ENCODE measurements at regions not wholly inside any gene's neighbourhood (a gene's known extent, or its start where the extent isn't known, plus 50 kb on each side); places are given as distances from the start of the nearest gene placed in this dataset.
"Not testable (repeated sequence)": the region's sequence is repeated elsewhere in the genome, so short reads cannot be mapped to it uniquely, and the experiment has no call there.

- DNase-seq; H3K4me1 ChIP-seq (ENCODE audit: control extremely low read depth in 1 of 4, control insufficient read depth in 4 of 4, insufficient read depth in 4 of 4, low read length in 3 of 4); H3K27me3 ChIP-seq (replicated peaks in 2 of 5; ENCODE audit: control insufficient read depth in 4 of 5, insufficient read depth in 5 of 5, low read length in 4 of 5); POLR2A ChIA-PET; H3K9me3 ChIP-seq (ENCODE audit: control extremely low read depth in 1 of 5, control insufficient read depth in 4 of 5, insufficient read depth in 2 of 5, low read depth in 1 of 5, low read length in 4 of 5); H3K4me3 ChIP-seq (ENCODE audit: control insufficient read depth in 1 of 7, extremely low read depth in 1 of 7, insufficient read depth in 4 of 7, low read depth in 2 of 7, low read length in 6 of 7); H3K36me3 ChIP-seq (ENCODE audit: control insufficient read depth in 4 of 4, insufficient read depth in 4 of 4, low read length in 3 of 4); H3K27ac ChIP-seq (ENCODE audit: insufficient read depth in 1 of 2, low read depth in 1 of 2, low read length in 2 of 2, poor library complexity in 1 of 2, severe bottlenecking in 2 of 2): not testable (repeated sequence)
- CTCF ChIA-PET: interaction anchor here (0.6 kb wide), 1 partner anchor 429 kb away, joined by 3 read pairs; no protein-coding TSS in a partner anchor
- no CpG with 5 or more reads among the region's 2 CpGs for WGBS (ENCODE audit: insufficient coverage)
Observed at GRCh38 chr2:16182311-16182815, 242.0 kb downstream of the MYCN start.

- H3K9me3 ChIP-seq (ENCODE audit: control extremely low read depth in 1 of 5, control insufficient read depth in 4 of 5, insufficient read depth in 2 of 5, low read depth in 1 of 5, low read length in 4 of 5): no peaks in the 10 kb centered on the region
- ChIA-PET POLR2A (no interaction called here), CTCF (no interaction called here)
- H3K27ac ChIP-seq (ENCODE audit: insufficient read depth in 1 of 2, low read depth in 1 of 2, low read length in 2 of 2, poor library complexity in 1 of 2, severe bottlenecking in 2 of 2): no peak overlapping the region
- H3K36me3 ChIP-seq (ENCODE audit: control insufficient read depth in 4 of 4, insufficient read depth in 4 of 4, low read length in 3 of 4): no peaks in the 10 kb centered on the region
- H3K4me3 ChIP-seq (ENCODE audit: control insufficient read depth in 1 of 7, extremely low read depth in 1 of 7, insufficient read depth in 4 of 7, low read depth in 2 of 7, low read length in 6 of 7): no peak overlapping the region
- over 99% methylated on average over 8 of the region's 8 CpGs for WGBS (ENCODE audit: insufficient coverage)
- no peaks in the 10 kb centered on the region for H3K27me3 ChIP-seq (replicated peaks in 2 of 5; ENCODE audit: control insufficient read depth in 4 of 5, insufficient read depth in 5 of 5, low read length in 4 of 5)
- no peak for DNase-seq
- H3K4me1 ChIP-seq (ENCODE audit: control extremely low read depth in 1 of 4, control insufficient read depth in 4 of 4, insufficient read depth in 4 of 4, low read length in 3 of 4): no peaks in the 10 kb centered on the region
Observed at GRCh38 chr2:16181741-16182090, 241.4 kb downstream of the MYCN start.

- POLR2A ChIA-PET: interaction anchor here (0.5 kb wide), 1 partner anchor 86 kb away, joined by 3 read pairs; no protein-coding TSS in a partner anchor
- Histone ChIP-seq H3K9me3 (ENCODE audit: control extremely low read depth in 1 of 5, control insufficient read depth in 4 of 5, insufficient read depth in 2 of 5, low read depth in 1 of 5, low read length in 4 of 5) (no peaks in the 10 kb centered on the region), H3K27me3 (replicated peaks in 2 of 5; ENCODE audit: control insufficient read depth in 4 of 5, insufficient read depth in 5 of 5, low read length in 4 of 5) (no peaks in the 10 kb centered on the region), H3K36me3 (ENCODE audit: control insufficient read depth in 4 of 4, insufficient read depth in 4 of 4, low read length in 3 of 4) (no peaks in the 10 kb centered on the region), H3K27ac (ENCODE audit: insufficient read depth in 1 of 2, low read depth in 1 of 2, low read length in 2 of 2, poor library complexity in 1 of 2, severe bottlenecking in 2 of 2) (no peak overlapping the region), H3K4me1 (ENCODE audit: control extremely low read depth in 1 of 4, control insufficient read depth in 4 of 4, insufficient read depth in 4 of 4, low read length in 3 of 4) (no peaks in the 10 kb centered on the region), H3K4me3 (ENCODE audit: control insufficient read depth in 1 of 7, extremely low read depth in 1 of 7, insufficient read depth in 4 of 7, low read depth in 2 of 7, low read length in 6 of 7) (no peak overlapping the region)
- 93% methylated on average over 12 of the region's 12 CpGs for WGBS (ENCODE audit: insufficient coverage)
- DNase-seq: no peak
- CTCF ChIA-PET: no interaction called here
Observed at GRCh38 chr2:16181062-16181740, 240.9 kb downstream of the MYCN start.

GRCh38 chr2:16180631-16181030 is 240.3 kb downstream of the MYCN start:
- POLR2A ChIA-PET: interaction anchor here (0.5 to 0.6 kb wide), 2 partner anchors 85 to 219 kb away, joined by 3 read pairs; no protein-coding TSS in a partner anchor

GRCh38 chr2:16179701-16180416 is 239.5 kb downstream of the MYCN start:
- CTCF ChIA-PET: interaction anchor here (1.4 kb wide), 1 partner anchor 9 kb away, joined by 3 read pairs; no protein-coding TSS in a partner anchor
- Histone ChIP-seq H3K4me1 (ENCODE audit: control extremely low read depth in 1 of 4, control insufficient read depth in 4 of 4, insufficient read depth in 4 of 4, low read length in 3 of 4) (no peaks in the 10 kb centered on the region), H3K9me3 (ENCODE audit: control extremely low read depth in 1 of 5, control insufficient read depth in 4 of 5, insufficient read depth in 2 of 5, low read depth in 1 of 5, low read length in 4 of 5) (no peaks in the 10 kb centered on the region), H3K36me3 (ENCODE audit: control insufficient read depth in 4 of 4, insufficient read depth in 4 of 4, low read length in 3 of 4) (no peaks in the 10 kb centered on the region), H3K27me3 (replicated peaks in 2 of 5; ENCODE audit: control insufficient read depth in 4 of 5, insufficient read depth in 5 of 5, low read length in 4 of 5) (no peaks in the 10 kb centered on the region), H3K4me3 (ENCODE audit: control insufficient read depth in 1 of 7, extremely low read depth in 1 of 7, insufficient read depth in 4 of 7, low read depth in 2 of 7, low read length in 6 of 7) (no peak overlapping the region), H3K27ac (ENCODE audit: insufficient read depth in 1 of 2, low read depth in 1 of 2, low read length in 2 of 2, poor library complexity in 1 of 2, severe bottlenecking in 2 of 2) (no peak overlapping the region)
- POLR2A ChIA-PET: interaction anchor here (0.6 kb wide), 1 partner anchor 220 kb away, joined by 3 read pairs; no protein-coding TSS in a partner anchor
- DNase-seq: no peak
- WGBS (ENCODE audit: insufficient coverage): 76% methylated on average over 8 of the region's 8 CpGs

More at GRCh38 chr2:16180631-16181030, 240.3 kb downstream of the MYCN start:
- CTCF ChIA-PET: no interaction called here
- H3K4me1 ChIP-seq (ENCODE audit: control extremely low read depth in 1 of 4, control insufficient read depth in 4 of 4, insufficient read depth in 4 of 4, low read length in 3 of 4): no peaks in the 10 kb centered on the region
- WGBS (ENCODE audit: insufficient coverage): 98% methylated on average over 6 of the region's 6 CpGs
- H3K9me3 ChIP-seq (ENCODE audit: control extremely low read depth in 1 of 5, control insufficient read depth in 4 of 5, insufficient read depth in 2 of 5, low read depth in 1 of 5, low read length in 4 of 5): no peaks in the 10 kb centered on the region
- no peak overlapping the region for H3K27ac ChIP-seq (ENCODE audit: insufficient read depth in 1 of 2, low read depth in 1 of 2, low read length in 2 of 2, poor library complexity in 1 of 2, severe bottlenecking in 2 of 2)
- H3K4me3 ChIP-seq (ENCODE audit: control insufficient read depth in 1 of 7, extremely low read depth in 1 of 7, insufficient read depth in 4 of 7, low read depth in 2 of 7, low read length in 6 of 7): no peak overlapping the region
- H3K27me3 ChIP-seq (replicated peaks in 2 of 5; ENCODE audit: control insufficient read depth in 4 of 5, insufficient read depth in 5 of 5, low read length in 4 of 5): no peaks in the 10 kb centered on the region
- H3K36me3 ChIP-seq (ENCODE audit: control insufficient read depth in 4 of 4, insufficient read depth in 4 of 4, low read length in 3 of 4): no peaks in the 10 kb centered on the region
- DNase-seq: no peak

- POLR2A ChIA-PET: interaction anchor here (0.7 kb wide), 1 partner anchor 168 kb away, joined by 5 read pairs; no protein-coding TSS in a partner anchor
- WGBS (ENCODE audit: insufficient coverage): 93% methylated on average over 3 of the region's 7 CpGs
Observed at GRCh38 chr2:16178551-16179130, 238.3 kb downstream of the MYCN start.

More at GRCh38 chr2:16178551-16179130, 238.3 kb downstream of the MYCN start:
- H3K4me3 ChIP-seq (ENCODE audit: control insufficient read depth in 1 of 7, extremely low read depth in 1 of 7, insufficient read depth in 4 of 7, low read depth in 2 of 7, low read length in 6 of 7): no peak overlapping the region
- H3K27me3 ChIP-seq (replicated peaks in 2 of 5; ENCODE audit: control insufficient read depth in 4 of 5, insufficient read depth in 5 of 5, low read length in 4 of 5): no peaks in the 10 kb centered on the region
- CTCF ChIA-PET: interaction anchor here (1.2 to 1.4 kb wide), 2 partner anchors 7 to 22 kb away, joined by 3 read pairs; no protein-coding TSS in a partner anchor
- no peaks in the 10 kb centered on the region for H3K4me1 ChIP-seq (ENCODE audit: control extremely low read depth in 1 of 4, control insufficient read depth in 4 of 4, insufficient read depth in 4 of 4, low read length in 3 of 4)
- H3K27ac ChIP-seq (ENCODE audit: insufficient read depth in 1 of 2, low read depth in 1 of 2, low read length in 2 of 2, poor library complexity in 1 of 2, severe bottlenecking in 2 of 2): no peak overlapping the region
- H3K9me3 ChIP-seq (ENCODE audit: control extremely low read depth in 1 of 5, control insufficient read depth in 4 of 5, insufficient read depth in 2 of 5, low read depth in 1 of 5, low read length in 4 of 5): no peaks in the 10 kb centered on the region
- no peaks in the 10 kb centered on the region for H3K36me3 ChIP-seq (ENCODE audit: control insufficient read depth in 4 of 4, insufficient read depth in 4 of 4, low read length in 3 of 4)
- DNase-seq: no peak

Measured in common myeloid progenitor, CD34-positive (primary cell).